Bronchial epithelial cell (primary cell): ENCODE measurements at regions not wholly inside any gene's neighbourhood (a gene's known extent, or its start where the extent isn't known, plus 50 kb on each side); places are given as distances from the start of the nearest gene placed in this dataset.

Source experiments
- DNase-seq: peaks from one replicate; pipeline ENCODE4 v3.0.0-alpha.2; 2010; ENCODE audit warnings: low read depth
- FAIRE-seq: peaks from 2 replicates; lab custom pipeline; 2011; peaks lifted over from hg19 to GRCh38; lab: Jason Lieb, UNC
- H3K27me3 ChIP-seq: 2 replicates; pipeline ENCODE4 v1.5.1; 2011; ENCODE audit warnings: low read length; ENCODE audit not compliant: control insufficient read depth, insufficient read depth
- H3K36me3 ChIP-seq: 2 replicates; pipeline ENCODE4 v1.5.1; 2011; ENCODE audit warnings: low read length; ENCODE audit not compliant: control insufficient read depth, insufficient read depth
- H3K4me3 ChIP-seq: 2 replicates; pipeline ENCODE4 v1.5.1; 2011; ENCODE audit warnings: mild to moderate bottlenecking, low read depth, low read length, control low read depth
- TF ChIP-seq, protein P1 (sequence below): IDR thresholded peaks from 2 replicates; pipeline ENCODE4 v1.5.1; 2011; ENCODE audit warnings: mild to moderate bottlenecking, moderate library complexity, low read length, control low read depth, inconsistent platforms; ENCODE audit not compliant: insufficient read depth, severe bottlenecking

- H3K4me3 ChIP-seq, result no peak overlapping the region
Measured at GRCh38 chr12:70044167-70044566, 199.1 kb upstream of the CNOT2 start.

DNA sequence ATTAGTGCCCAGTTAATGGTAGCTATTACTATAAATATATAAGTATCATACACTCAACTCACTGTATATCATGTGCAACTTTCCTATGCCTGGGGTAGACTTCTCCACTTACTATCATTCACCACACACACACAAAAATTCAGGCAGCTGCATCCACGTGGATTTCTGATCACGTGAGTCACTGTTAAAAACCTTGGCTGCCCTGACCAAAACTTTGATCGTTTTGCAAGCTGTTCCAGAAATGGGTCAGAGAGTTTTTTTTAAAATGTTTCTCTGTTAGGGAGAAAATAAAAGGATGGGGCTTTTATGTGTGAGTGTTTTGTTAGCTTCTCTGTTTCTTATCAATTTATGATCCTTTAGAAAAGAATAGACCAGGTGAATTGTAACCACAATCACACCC is 198.2 kb upstream of the CNOT2 start:
- FAIRE-seq (no peak), DNase-seq (peak; percentile 23)
- H3K36me3 ChIP-seq, result no peaks in the 10 kb centered on the region
- H3K27me3 ChIP-seq, result no peaks in the 10 kb centered on the region
- no peak overlapping the region for H3K4me3 ChIP-seq
- TF ChIP-seq, protein P1, sequence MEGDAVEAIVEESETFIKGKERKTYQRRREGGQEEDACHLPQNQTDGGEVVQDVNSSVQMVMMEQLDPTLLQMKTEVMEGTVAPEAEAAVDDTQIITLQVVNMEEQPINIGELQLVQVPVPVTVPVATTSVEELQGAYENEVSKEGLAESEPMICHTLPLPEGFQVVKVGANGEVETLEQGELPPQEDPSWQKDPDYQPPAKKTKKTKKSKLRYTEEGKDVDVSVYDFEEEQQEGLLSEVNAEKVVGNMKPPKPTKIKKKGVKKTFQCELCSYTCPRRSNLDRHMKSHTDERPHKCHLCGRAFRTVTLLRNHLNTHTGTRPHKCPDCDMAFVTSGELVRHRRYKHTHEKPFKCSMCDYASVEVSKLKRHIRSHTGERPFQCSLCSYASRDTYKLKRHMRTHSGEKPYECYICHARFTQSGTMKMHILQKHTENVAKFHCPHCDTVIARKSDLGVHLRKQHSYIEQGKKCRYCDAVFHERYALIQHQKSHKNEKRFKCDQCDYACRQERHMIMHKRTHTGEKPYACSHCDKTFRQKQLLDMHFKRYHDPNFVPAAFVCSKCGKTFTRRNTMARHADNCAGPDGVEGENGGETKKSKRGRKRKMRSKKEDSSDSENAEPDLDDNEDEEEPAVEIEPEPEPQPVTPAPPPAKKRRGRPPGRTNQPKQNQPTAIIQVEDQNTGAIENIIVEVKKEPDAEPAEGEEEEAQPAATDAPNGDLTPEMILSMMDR, result no peak

More at GRCh38 chr12:70044167-70044566, 199.1 kb upstream of the CNOT2 start:
- TF ChIP-seq, protein P1, result no peak
- DNase-seq, result no peak
- no peaks in the 10 kb centered on the region for H3K36me3 ChIP-seq
- FAIRE-seq, result no peak
- no peaks in the 10 kb centered on the region for H3K27me3 ChIP-seq

DNA sequence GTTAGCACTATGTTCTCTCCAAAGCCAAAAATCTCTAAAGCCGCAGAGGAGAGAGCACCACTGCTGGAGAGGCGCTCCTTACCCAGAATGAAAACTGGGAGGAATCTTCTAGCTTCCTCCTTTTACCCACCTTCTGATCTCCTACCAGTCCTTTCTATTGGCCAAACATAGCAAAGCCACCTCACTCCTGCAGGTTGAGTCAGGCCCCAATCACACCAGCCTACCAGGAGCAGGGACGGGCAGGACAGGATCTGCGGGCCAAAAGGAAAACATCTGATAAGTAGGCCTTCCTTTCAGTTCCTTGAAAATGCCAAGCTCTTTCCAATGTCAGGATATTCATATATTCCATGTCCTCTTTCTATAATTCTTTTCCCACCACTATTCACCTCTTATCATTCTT is 197.7 kb upstream of the CNOT2 start:
- FAIRE-seq (no peak), DNase-seq (peak; percentile 50)
- TF ChIP-seq, protein P1, result no peak
- H3K27me3 ChIP-seq, result no peaks in the 10 kb centered on the region
- H3K36me3 ChIP-seq, result no peaks in the 10 kb centered on the region
- H3K4me3 ChIP-seq, result no peak overlapping the region

GRCh38 chr12:70048521-70049250 is 194.5 kb upstream of the CNOT2 start:
- FAIRE-seq (no peak), DNase-seq (no peak)
- TF ChIP-seq, protein P1, result no peak
- Histone ChIP-seq H3K27me3 (no peaks in the 10 kb centered on the region), H3K4me3 (no peak overlapping the region), H3K36me3 (no peaks in the 10 kb centered on the region)

- Histone ChIP-seq H3K4me3 (no peak overlapping the region), H3K36me3 (no peaks in the 10 kb centered on the region), H3K27me3 (no peaks in the 10 kb centered on the region)
- TF ChIP-seq, protein P1, result no peak
- peak; percentile 91 for FAIRE-seq
- peak; percentile 94 for DNase-seq
Measured at GRCh38 chr12:70049596-70050360, 193.5 kb upstream of the CNOT2 start.
